ENCODE measurements at regions not wholly inside any gene's neighbourhood (a gene's known extent, or its start where the extent isn't known, plus 50 kb on each side); places are given as distances from the start of the nearest gene placed in this dataset.

DNA sequence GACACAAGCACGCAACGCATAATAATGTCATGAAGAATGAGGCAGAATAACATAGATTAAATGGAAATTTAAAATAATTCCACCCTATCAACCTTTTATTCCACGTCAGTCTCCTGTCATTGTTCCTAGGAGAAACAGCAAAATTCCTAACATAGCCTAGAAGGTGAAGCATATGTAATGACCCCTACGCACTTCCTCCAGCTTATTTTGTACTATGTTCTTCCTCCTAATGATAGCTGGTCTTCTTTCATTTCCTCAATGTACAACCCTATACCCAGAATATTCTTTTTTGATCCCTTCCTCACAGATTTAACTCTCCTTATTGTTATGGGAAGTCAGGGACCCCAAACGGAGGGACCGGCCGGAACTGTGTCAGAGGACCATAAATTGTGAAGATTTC, 122.0 kb upstream of the CARMIL1 start:
- TF ChIP-seq POLR2A (IDR thresholded peaks at IDR 0.05) (no peak), EP300 (IDR thresholded peaks at IDR 0.05) (no peak)
- TF ChIP-seq, protein P1, sequence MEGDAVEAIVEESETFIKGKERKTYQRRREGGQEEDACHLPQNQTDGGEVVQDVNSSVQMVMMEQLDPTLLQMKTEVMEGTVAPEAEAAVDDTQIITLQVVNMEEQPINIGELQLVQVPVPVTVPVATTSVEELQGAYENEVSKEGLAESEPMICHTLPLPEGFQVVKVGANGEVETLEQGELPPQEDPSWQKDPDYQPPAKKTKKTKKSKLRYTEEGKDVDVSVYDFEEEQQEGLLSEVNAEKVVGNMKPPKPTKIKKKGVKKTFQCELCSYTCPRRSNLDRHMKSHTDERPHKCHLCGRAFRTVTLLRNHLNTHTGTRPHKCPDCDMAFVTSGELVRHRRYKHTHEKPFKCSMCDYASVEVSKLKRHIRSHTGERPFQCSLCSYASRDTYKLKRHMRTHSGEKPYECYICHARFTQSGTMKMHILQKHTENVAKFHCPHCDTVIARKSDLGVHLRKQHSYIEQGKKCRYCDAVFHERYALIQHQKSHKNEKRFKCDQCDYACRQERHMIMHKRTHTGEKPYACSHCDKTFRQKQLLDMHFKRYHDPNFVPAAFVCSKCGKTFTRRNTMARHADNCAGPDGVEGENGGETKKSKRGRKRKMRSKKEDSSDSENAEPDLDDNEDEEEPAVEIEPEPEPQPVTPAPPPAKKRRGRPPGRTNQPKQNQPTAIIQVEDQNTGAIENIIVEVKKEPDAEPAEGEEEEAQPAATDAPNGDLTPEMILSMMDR (IDR thresholded peaks at IDR 0.05) = no peak
